SKM-1 treated with dmso at 0.1 percent for 144 hours (cell line): ENCODE measurements at regions not wholly inside any gene's neighbourhood (a gene's known extent, or its start where the extent isn't known, plus 50 kb on each side); places are given as distances from the start of the nearest gene placed in this dataset.

ENCODE experiments used
- DNase-seq: peaks from one replicate; lab custom pipeline; 2025; ENCODE audit not compliant: unreplicated experiment; lab: John Stamatoyannopoulos, UW

DNA sequence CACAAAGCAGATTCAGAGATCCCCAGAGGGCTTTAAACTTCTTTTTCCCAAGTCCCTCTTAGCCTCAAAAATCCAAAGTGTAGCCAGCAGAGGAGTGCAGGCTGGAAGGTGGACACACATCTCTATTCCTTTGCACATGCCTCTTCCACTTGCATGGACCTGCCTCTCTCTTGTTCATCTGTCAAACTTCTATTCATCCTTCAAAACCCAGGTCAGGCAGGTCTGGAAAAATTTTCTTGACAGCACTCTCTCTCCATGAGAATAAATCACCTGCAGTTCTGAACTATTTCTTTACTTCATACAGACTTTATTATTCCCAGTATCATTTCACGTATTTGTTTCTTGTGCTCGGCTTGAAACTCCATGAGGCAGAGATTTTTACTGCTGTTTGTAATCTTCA is 127.5 kb downstream of the SS18 start:
- DNase-seq, result no peak

DNA sequence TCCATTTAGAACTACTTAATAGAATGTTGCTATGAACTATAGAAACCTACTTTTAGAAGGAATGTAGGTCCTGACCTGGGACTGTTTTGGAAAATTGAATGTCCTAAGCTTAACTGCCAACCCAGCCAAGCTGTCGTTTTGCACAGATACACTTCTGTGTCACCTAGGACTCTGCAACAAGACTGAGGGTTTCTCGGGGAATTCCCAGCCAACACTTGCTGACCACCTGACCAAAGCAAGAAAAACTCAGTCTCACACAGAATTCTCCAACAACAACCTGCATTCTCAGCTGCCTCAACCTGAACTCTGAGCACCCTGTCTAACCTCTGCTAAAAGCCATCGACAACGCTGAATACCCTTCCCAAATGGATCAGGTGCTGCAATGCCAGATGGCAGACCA is 128.2 kb downstream of the SS18 start:
- no peak for DNase-seq

DNA sequence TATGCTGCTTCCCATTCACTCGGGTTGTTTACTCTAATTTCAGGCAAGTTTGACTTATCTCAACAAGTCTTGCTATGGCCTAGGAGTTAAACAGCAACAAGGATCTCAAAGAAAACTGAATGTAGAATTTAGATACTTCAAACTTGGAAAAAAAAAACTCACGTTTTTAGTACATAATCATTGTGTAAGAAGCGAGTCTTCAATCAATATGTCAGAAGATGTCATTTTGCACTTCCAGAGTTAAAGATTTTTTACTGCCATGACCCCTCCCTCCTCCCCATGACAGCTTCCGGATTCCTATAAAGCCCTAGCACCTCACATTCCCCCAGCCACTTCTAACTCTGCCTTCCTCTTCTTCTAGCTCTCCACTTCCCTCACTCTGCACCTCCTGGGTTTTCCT is 133.4 kb downstream of the SS18 start:
- DNase-seq, result no peak

DNA sequence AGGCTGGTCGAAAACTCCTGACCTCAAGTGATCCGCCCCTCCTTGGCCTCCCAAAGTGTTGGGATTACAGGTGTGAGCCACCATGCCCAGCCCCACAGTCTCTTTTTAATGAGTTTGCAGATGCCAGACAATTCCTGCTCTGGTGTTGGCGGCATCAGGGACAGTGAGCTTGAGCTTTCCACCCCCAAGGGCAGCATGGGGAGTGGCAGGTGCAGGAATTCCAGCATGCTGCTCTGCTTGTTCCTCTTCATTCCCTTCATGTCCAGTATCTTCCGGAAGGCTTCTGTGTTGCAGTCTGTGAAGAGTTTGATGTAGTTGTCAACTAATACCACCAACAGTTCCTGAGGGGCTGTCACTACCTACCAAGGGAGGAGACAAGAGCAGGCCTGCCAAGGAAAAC is 137.3 kb downstream of the SS18 start:
- DNase-seq, result no peak

DNA sequence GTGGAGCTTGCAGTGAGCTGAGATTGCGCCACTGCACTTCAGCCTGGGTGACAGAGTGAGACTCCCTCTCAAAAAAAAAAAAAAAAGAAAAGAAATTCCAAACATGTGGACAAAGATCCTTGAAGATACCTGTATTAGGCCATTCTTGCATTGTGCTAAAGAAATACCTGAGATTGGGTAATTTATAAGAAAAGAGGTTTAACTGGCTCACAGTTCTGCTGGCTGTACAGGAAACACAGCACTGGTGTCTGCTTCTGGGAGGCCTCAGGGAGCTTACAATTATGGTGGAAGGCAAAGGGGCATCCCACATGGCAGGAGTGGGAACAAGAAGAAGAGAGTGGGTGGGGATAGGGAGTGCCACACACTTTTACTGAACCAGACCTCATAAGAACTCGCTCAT is 140.1 kb downstream of the SS18 start:
- DNase-seq, result no peak

DNA sequence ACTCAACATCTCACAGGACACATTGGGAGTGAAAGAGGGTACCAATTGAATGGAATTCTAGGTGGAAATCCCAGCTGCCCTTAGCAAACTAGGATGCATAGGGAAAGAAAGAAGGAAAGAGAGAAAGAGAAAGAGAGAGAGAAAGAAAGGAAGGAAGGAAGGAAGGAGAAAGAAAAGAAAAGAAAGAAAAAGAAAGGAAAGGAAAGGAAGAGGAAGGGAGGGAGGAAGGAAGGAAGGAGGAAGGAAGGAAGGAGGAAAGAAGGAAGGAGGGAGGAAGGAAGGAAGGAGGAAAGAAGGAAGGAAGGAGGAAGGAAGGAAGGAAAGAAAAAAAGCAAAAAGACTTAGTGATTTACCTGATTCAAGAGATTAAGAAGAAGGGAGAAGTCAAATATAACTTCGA is 143.9 kb downstream of the SS18 start:
- DNase-seq, result no peak

- no peak for DNase-seq
Observed at GRCh38 chr18:25935356-25935755, 155.1 kb downstream of the SS18 start.

DNA sequence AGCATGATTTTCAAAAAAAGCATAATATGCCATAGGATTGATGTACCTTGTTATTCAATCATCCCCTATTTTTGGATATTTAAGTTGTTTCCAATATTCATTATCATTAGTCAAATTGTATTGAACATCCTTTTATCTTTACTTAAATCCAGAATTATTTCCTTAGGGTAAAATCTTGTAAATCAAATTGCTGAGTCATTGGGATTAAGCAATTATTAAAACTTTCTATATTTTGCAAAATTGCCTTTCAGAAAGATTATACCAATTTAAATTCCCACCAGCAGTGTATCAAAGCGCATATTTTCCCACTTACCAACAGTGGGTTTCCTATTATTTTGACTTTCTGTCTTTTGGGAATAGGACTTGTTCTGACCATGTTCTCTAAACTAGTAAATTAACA is 159.3 kb downstream of the SS18 start:
- no peak for DNase-seq

DNA sequence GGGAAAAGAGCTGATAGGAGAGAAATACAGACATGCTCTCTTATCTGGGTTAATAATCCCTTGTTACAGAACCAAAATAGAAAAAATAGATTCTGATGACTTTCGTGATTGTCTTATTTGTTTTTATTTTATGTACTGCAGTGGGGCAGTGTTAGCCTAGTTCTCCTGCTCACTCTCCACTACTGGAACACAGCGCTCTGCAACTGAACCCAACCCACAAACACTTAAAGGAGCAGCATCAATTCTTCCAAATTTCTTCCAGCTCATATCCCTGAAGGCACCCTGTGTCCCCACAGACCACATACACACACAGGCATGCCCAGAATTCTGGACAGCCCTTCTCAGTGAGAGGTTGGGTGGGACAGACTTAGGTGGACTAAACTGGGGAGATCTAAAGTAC is 160.6 kb downstream of the SS18 start:
- DNase-seq, result no peak

DNA sequence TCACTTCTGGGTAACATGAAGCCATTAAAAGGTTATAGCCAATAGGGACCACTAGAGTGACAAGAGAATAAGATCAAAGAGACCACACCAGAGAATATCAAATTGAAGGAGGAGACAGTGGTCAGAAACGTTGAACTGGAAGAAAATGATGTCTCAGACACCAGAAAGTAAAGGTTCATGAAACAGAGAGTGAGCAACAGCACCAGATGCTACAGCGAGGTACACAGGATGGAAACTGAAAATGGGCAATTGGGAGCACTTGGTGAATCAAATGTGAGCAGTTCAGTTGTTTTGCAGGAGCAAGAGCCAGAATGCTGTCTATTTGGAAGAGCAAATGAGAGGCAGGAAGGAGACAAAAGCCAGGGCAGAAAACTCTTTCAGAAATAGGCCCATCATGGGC is 162.6 kb downstream of the SS18 start:
- no peak for DNase-seq

DNA sequence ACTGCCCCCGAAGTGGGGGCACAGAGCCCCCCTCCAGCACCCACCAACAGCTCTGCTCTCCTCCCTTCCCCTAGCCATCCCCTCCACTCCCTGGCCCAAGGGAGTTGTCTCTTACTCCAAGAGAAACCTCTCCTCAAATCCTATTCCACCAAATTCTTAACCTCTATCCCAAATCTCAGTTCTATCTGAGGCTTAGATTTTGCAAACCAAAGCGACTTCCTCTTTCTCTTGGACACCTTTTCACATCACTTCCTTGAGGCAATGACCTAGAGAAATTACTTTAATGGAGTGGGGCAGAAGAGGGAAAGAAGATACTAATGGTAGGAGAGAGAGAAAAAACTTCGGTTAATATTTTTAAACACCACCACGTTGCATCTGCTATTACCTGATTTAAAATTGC is 167.2 kb downstream of the SS18 start:
- no peak for DNase-seq

DNA sequence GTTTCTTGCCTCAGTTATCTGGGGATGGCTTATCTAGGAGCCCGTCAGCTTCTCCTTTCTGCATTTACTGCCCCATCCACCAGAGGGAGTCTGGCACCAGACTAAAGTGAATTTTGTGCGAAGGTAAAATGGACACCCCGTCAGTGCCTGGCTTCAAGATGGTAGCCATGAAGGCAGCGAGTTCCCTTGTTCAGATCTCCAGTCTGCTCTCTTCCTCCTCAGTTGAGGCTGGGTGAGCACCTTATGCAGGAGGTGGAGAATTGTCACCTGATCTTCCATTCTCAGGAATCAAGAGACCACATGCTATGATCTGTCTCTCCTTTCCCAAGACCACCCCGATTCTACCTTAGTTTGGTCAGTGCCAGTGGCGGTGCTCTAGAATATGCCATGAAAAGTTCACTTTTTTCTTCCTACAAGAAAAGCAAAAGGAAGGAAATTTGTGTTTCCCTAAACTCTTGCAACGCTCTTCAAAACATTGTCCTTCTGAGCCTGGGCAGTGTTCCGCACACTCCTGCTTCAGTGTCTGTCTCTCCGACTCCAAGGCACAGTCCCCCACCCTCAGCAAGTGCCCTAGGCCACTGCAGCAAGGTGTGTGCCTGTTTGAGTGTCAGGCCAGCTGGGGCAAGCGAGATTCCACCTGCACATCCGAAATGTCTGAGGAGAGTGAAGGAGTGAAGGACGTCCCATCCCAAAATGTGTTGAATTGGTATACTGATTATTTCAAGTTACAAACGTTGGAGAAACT is 168.6 kb downstream of the SS18 start:
- DNase-seq, result peak; percentile 23

DNA sequence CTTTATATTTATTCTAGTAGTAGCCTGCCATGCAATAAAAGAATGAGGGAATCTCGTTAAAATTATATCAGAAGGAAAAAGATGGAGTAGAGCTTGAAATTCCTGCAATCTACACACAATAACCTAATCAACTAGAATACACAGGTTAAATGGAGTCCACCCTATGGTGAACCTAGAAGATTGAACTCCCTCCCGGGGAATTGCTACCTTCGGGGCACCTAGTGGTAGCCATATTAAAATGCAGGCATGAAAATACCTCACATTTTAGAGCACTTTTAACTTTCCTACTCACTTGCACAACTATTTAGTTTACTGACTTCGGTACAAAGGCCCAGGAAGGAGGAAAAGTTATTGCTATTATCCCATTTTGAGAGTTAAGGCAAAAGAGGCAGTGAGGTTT is 174.5 kb downstream of the SS18 start:
- DNase-seq, result no peak

- DNase-seq, result no peak
Observed at GRCh38 chr18:25898965-25899364, 191.4 kb downstream of the SS18 start.

DNA sequence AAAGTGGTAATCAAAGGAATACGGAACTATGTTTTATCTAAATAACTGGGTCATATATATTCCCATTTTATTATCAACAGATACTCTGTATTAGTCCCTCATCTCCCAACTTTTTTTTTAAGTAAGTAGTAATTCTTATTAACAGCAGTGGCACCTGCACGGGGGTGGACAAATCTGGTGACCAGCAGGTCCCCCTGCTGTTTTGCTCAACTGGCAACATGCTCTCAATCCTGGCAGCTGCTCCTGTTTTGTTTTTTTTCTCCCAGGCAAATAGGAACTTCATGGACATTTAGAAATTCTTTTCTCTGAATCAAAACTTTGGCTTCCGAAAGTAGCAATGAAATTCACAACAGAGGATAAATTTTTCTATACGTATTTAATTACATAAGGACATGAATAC is 193.5 kb downstream of the SS18 start:
- DNase-seq, result no peak

DNA sequence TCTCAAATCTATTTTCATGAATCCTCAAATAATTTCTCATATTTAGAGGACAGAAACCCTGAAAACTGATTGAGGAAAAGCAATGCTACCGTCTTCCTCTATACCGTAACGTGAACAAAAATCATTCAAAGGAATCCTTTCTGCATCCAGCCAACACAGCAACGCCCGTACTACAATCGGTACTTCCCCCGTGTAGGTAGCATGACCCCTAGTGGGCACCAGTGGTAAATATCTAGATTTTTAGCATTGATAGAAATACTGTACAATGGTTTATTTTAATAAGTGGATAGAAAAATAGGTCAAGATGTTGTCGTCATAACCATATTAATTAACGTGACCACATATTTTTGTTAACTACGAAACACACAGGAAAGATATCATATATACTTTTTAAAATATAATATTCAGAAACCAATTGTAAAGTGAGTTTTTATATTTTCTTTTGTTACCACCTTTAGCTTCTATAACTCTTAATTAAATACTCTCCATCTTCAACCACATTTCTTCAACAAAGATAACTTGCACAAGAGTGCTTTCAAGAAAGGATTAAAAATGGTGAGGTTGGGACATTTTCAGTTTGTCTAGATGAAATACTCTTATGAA is 194.1 kb downstream of the SS18 start:
- peak; percentile 8 for DNase-seq

DNA sequence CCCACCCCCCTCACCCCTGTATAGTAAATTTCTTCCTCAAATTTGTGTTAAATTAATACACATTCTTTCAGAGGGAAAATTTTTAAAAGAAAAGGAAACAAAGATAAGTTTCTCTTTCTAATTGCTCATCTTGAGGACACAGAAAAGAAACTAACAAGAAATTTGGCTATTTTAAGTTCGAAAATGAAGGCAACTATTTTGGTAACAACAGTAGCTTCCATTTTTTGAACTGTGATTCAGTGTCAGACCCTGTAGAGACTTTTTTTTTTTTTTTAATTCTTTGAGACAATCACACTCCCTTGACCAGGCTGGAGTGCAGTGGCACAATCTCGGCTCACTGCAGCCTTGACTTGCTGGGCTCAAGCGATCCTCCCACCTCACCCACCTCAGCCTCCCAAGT is 194.9 kb downstream of the SS18 start:
- no peak for DNase-seq

- DNase-seq, result no peak
Observed at GRCh38 chr18:25886283-25886682, 204.1 kb downstream of the SS18 start.

GRCh38 chr18:25883091-25883490 is 207.3 kb downstream of the SS18 start:
- DNase-seq, result no peak

GRCh38 chr18:25881149-25881548 is 209.3 kb downstream of the SS18 start:
- DNase-seq, result no peak

DNA sequence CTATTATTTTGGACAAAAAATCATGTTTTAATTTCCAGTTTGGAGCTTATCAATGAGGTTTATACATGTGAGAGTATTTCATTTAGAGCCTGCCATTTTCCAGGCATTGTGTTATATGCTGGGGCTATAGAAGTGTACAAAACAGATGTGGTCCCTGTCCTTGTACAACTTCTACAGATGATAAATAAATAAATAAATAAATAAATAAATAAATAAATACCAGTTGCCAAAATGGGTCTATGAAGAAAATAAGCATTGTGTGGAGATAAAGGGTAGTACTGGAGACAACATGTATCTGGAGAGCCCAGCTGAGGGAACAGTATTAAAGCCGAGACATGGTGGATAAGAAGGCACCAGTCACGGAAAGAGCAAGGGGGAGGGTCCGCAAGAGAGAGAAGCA is 210.0 kb downstream of the SS18 start:
- DNase-seq, result no peak

DNA sequence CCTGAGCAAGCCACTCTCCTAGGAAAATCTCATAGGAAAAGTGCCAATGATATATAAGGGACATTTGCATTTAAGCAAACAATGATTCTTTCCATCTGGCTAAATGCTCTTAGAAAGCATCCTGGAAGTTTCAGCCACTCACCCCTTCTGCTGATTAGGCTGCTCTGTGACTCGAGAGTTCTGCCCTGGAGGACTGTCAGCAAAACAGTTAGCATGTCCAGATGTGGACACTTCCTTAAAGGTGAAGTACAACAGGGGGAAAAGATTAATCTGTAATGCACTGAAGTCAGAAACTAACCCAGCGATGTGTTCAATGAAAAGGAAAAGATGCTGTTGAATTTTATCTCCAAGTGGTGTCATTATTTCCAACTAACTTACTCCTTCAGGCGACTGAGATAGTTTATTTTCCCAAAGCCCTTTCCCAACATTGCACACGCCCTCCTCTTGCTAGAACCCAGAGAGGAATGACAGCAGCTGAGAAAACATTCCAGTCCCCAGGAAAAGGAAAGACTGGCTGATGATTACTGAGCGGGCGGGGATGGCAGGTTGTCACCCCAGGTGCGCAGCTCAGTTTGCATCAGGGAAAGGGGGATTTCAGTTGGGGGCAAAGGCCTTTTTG is 214.0 kb downstream of the SS18 start:
- no peak for DNase-seq
